ENCODE measurements at regions not wholly inside any gene's neighbourhood (a gene's known extent, or its start where the extent isn't known, plus 50 kb on each side); places are given as distances from the start of the nearest gene placed in this dataset.
A peak's percentile ranks its signal among the peaks of the same experiment; 100 is the strongest.
"Not testable (repeated sequence)": the region's sequence is repeated elsewhere in the genome, so short reads cannot be mapped to it uniquely, and the experiment has no call there.

GRCh38 chr22:34390400-34390799 lies 470.1 kb upstream of the LARGE1 start:
- TF ChIP-seq CTCF (IDR thresholded peaks at IDR 0.05; ENCODE audit: low read length, missing control alignments) = no peak

GRCh38 chr22:34395370-34395769 lies 475.1 kb upstream of the LARGE1 start:
- H3K4me3 ChIP-seq (replicated peaks; ENCODE audit: low read depth, low read length) = no peak overlapping the region
- no peak for DNase-seq (ENCODE audit: low read depth)
- TF ChIP-seq CTCF (IDR thresholded peaks at IDR 0.05; ENCODE audit: low read length, missing control alignments) = no peak

More at GRCh38 chr22:34390400-34390799, 470.1 kb upstream of the LARGE1 start:
- no peak for DNase-seq (ENCODE audit: low read depth)
- H3K4me3 ChIP-seq (replicated peaks; ENCODE audit: low read depth, low read length) = no peak overlapping the region

- DNase-seq (ENCODE audit: low read depth) = no peak
- no peak overlapping the region for H3K4me3 ChIP-seq (replicated peaks; ENCODE audit: low read depth, low read length)
- TF ChIP-seq CTCF (IDR thresholded peaks at IDR 0.05; ENCODE audit: low read length, missing control alignments) = no peak
Measured at GRCh38 chr22:34403667-34404066, 483.4 kb upstream of the LARGE1 start.

- no peak for TF ChIP-seq CTCF (IDR thresholded peaks at IDR 0.05; ENCODE audit: low read length, missing control alignments)
- H3K4me3 ChIP-seq (replicated peaks; ENCODE audit: low read depth, low read length) = no peak overlapping the region
- no peak for DNase-seq (ENCODE audit: low read depth)
Measured at GRCh38 chr22:34410111-34410510, 489.8 kb upstream of the LARGE1 start.

- no peak for TF ChIP-seq CTCF (IDR thresholded peaks at IDR 0.05; ENCODE audit: low read length, missing control alignments)
- no peak overlapping the region for H3K4me3 ChIP-seq (replicated peaks; ENCODE audit: low read depth, low read length)
- peak; percentile 1 for DNase-seq (ENCODE audit: low read depth)
Measured at GRCh38 chr22:34414467-34415440, 494.5 kb upstream of the LARGE1 start.

GRCh38 chr22:34416022-34416860 lies 496.0 kb upstream of the LARGE1 start:
- no peak for DNase-seq (ENCODE audit: low read depth)
- no peak for TF ChIP-seq CTCF (IDR thresholded peaks at IDR 0.05; ENCODE audit: low read length, missing control alignments)
- H3K4me3 ChIP-seq (replicated peaks; ENCODE audit: low read depth, low read length) = no peak overlapping the region

DNA sequence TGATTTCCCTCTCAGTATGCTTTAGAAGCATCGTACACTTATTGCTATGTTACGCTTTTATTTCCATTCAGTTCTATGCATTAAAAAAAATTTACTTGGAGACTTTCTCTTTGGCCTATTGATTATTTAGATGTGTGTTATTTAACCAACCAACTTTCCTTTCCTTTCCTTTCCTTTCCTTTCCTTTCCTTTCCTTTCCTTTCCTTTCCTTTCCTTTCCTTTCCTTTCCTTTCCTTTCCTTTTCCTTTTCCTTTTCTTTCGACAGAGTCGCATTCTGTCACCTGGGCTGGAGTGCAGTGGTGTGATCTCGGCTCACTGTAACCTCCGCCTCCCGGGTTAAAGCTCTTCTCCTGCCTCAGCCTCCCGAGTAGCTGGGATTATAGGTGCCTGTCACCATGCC lies 502.7 kb upstream of the LARGE1 start:
- H3K4me3 ChIP-seq (replicated peaks; ENCODE audit: low read depth, low read length); DNase-seq (ENCODE audit: low read depth): not testable (repeated sequence)
